ENCODE measurements at regions not wholly inside any gene's neighbourhood (a gene's known extent, or its start where the extent isn't known, plus 50 kb on each side); places are given as distances from the start of the nearest gene placed in this dataset.

DNA sequence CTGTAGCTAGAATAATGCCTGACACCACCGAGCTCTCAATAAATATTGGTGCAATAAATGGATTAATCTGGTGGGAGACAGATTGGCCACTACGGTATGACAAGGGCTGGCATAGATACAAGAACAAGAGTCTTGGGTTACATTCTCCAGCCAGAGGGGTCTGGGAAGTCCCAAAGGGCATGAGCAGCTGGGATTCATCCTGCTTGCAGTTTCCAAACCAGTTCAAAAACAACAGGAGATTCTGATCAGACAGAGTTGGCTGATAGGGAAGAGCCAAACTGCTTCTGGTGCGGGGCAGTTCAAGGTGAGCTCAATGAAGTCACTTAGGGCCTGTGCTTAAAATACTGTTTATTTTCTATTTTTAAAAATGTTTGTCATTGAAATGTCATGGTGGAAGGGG is 266.9 kb downstream of the TNS1 start:
- TF ChIP-seq CTCF (IDR thresholded peaks at IDR 0.05) (no peak), EP300 (IDR thresholded peaks at IDR 0.05) (no peak)
